DOHH2 (cell line): ENCODE measurements at regions not wholly inside any gene's neighbourhood (a gene's known extent, or its start where the extent isn't known, plus 50 kb on each side); places are given as distances from the start of the nearest gene placed in this dataset.

Experiments used
- H3F3A ChIP-seq: fragments of 200-600 bp; sonication (generic), shearing (Covaris generic); 2 replicates; pipeline ENCODE4 v1.6.0; 2016; ENCODE audit warnings: antibody characterized with exemption, mild to moderate bottlenecking; ENCODE audit not compliant: control insufficient read depth, insufficient read depth
- H3K27ac ChIP-seq: fragments of 200-600 bp; sonication (generic); 2 replicates; pipeline ENCODE4 v1.5.1; 2014; ENCODE audit warnings: low read depth, mild to moderate bottlenecking, low read length, moderate library complexity
- H3K27me3 ChIP-seq: fragments of 200-600 bp; sonication (generic); 2 replicates; pipeline ENCODE4 v1.6.1; 2014; ENCODE audit warnings: mild to moderate bottlenecking, low read length, mixed read lengths; ENCODE audit not compliant: control insufficient read depth
- H3K36me3 ChIP-seq: fragments of 200-600 bp; sonication (generic); 2 replicates; pipeline ENCODE4 v1.6.1; 2014; ENCODE audit warnings: mild to moderate bottlenecking, low read length, moderate library complexity, mixed read lengths; ENCODE audit not compliant: control insufficient read depth
- H3K4me1 ChIP-seq: fragments of 200-600 bp; sonication (generic); 2 replicates; pipeline ENCODE4 v1.6.1; 2014; ENCODE audit warnings: mild to moderate bottlenecking, low read length, mixed read lengths; ENCODE audit not compliant: control insufficient read depth
- H3K4me2 ChIP-seq: fragments of 200-600 bp; sonication (generic); 2 replicates; pipeline ENCODE4 v1.6.0; 2014; ENCODE audit warnings: mild to moderate bottlenecking, low read length, moderate library complexity
- H3K4me3 ChIP-seq: fragments of 200-600 bp; sonication (generic); 2 replicates; pipeline ENCODE4 v1.5.1; 2014; ENCODE audit warnings: mild to moderate bottlenecking, low read length, mixed read lengths
- H3K79me2 ChIP-seq: fragments of 200-600 bp; sonication (generic); 2 replicates; pipeline ENCODE4 v1.6.1; 2014; ENCODE audit warnings: mild to moderate bottlenecking, low read length, mixed read lengths; ENCODE audit not compliant: control insufficient read depth
- H3K9me2 ChIP-seq: fragments of 200-600 bp; sonication (generic); replicated peaks from 2 replicates; pipeline ENCODE4 v1.6.1; 2014; ENCODE audit warnings: mild to moderate bottlenecking, low read length, mixed read lengths; ENCODE audit not compliant: control insufficient read depth
- H3K9me3 ChIP-seq: fragments of 200-600 bp; sonication (generic); 2 replicates; pipeline ENCODE4 v1.6.1; 2014; ENCODE audit warnings: antibody characterized with exemption, low read length, mixed read lengths; ENCODE audit not compliant: control insufficient read depth, insufficient read depth
- H4K20me1 ChIP-seq: fragments of 200-600 bp; sonication (generic); 2 replicates; pipeline ENCODE4 v1.6.0; 2014; ENCODE audit warnings: low read depth, mild to moderate bottlenecking, antibody characterized with exemption, low read length, moderate library complexity; ENCODE audit not compliant: control insufficient read depth, insufficient read depth
- CTCF ChIP-seq: fragments of 200-600 bp; sonication (generic); IDR thresholded peaks from one replicate; pipeline ENCODE4 v1.5.1; 2014; ENCODE audit warnings: antibody characterized with exemption, mild to moderate bottlenecking, low read depth, low read length; ENCODE audit not compliant: poor library complexity, severe bottlenecking
- EZH2phosphoT487 ChIP-seq: fragments of 200-600 bp; sonication (generic); IDR thresholded peaks from 2 replicates; pipeline ENCODE4 v1.6.1; 2017; ENCODE audit warnings: borderline replicate concordance, mild to moderate bottlenecking, antibody characterized with exemption, low read length, moderate library complexity, mixed read lengths

GRCh38 chr3:72195895-72196294, 410.9 kb upstream of the PROK2 start:
- Histone ChIP-seq H3K36me3 (no peaks in the 10 kb centered on the region), H3K27ac (no peak overlapping the region), H3K4me2 (no peak overlapping the region), H3K79me2 (no peaks in the 10 kb centered on the region), H3K9me2 (no peaks in the 10 kb centered on the region), H3K27me3 (no peaks in the 10 kb centered on the region), H4K20me1 (no peaks in the 10 kb centered on the region), H3K4me3 (no peak overlapping the region), H3K9me3 (no peaks in the 10 kb centered on the region), H3K4me1 (no peaks in the 10 kb centered on the region), H3F3A (no peaks in the 10 kb centered on the region)
- no peak for TF ChIP-seq CTCF
- no peak for TF ChIP-seq EZH2phosphoT487

DNA sequence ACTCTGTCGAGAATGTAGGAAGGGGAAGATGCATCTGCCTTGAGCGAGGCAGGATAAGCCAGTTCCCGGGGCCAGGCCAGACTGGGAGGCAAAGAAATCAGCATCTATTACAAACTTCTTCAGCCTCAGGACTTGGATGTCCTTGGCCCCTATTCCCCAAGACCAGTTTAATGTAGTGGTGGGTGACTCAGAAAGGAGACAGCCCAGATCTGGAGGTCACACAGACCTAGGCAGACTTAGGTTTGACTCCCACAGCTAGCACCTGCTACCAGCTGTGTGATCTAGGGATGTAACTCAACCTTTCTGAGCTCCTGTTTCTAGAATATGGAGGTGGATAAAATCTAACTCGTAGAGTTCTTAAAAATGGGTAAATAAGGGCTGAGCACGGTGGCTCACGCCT, 409.5 kb upstream of the PROK2 start:
- Histone ChIP-seq H3K9me3 (no peaks in the 10 kb centered on the region), H3K27ac (no peak overlapping the region), H3K79me2 (no peaks in the 10 kb centered on the region), H3K4me2 (no peak overlapping the region), H3K27me3 (no peaks in the 10 kb centered on the region), H4K20me1 (no peaks in the 10 kb centered on the region), H3F3A (no peaks in the 10 kb centered on the region), H3K9me2 (no peaks in the 10 kb centered on the region), H3K4me3 (no peak overlapping the region), H3K4me1 (no peaks in the 10 kb centered on the region), H3K36me3 (no peaks in the 10 kb centered on the region)
- TF ChIP-seq EZH2phosphoT487, result no peak
- no peak for TF ChIP-seq CTCF

GRCh38 chr3:72193771-72194430, 409.0 kb upstream of the PROK2 start:
- Histone ChIP-seq H3K9me2 (no peaks in the 10 kb centered on the region), H4K20me1 (no peaks in the 10 kb centered on the region), H3K4me1 (no peaks in the 10 kb centered on the region), H3K4me3 (no peak overlapping the region), H3K27me3 (no peaks in the 10 kb centered on the region), H3F3A (no peaks in the 10 kb centered on the region), H3K79me2 (no peaks in the 10 kb centered on the region), H3K4me2 (no peak overlapping the region), H3K9me3 (no peaks in the 10 kb centered on the region), H3K27ac (no peak overlapping the region), H3K36me3 (no peaks in the 10 kb centered on the region)
- no peak for TF ChIP-seq EZH2phosphoT487
- TF ChIP-seq CTCF, result no peak

GRCh38 chr3:72192572-72192971, 407.6 kb upstream of the PROK2 start:
- H4K20me1 ChIP-seq, result no peaks in the 10 kb centered on the region
- no peaks in the 10 kb centered on the region for H3F3A ChIP-seq
- H3K79me2 ChIP-seq, result no peaks in the 10 kb centered on the region
- H3K9me2 ChIP-seq, result no peaks in the 10 kb centered on the region
- H3K4me2 ChIP-seq, result no peak overlapping the region
- H3K9me3 ChIP-seq, result no peaks in the 10 kb centered on the region
- no peak for TF ChIP-seq EZH2phosphoT487
- TF ChIP-seq CTCF, result no peak
- H3K36me3 ChIP-seq, result no peaks in the 10 kb centered on the region
- no peak overlapping the region for H3K4me3 ChIP-seq
- H3K27me3 ChIP-seq, result no peaks in the 10 kb centered on the region
- no peak overlapping the region for H3K27ac ChIP-seq
- H3K4me1 ChIP-seq, result no peaks in the 10 kb centered on the region
